A204.1 (cell line): ENCODE measurements at regions not wholly inside any gene's neighbourhood (a gene's known extent, or its start where the extent isn't known, plus 50 kb on each side); places are given as distances from the start of the nearest gene placed in this dataset.
"Not testable (repeated sequence)": the region's sequence is repeated elsewhere in the genome, so short reads cannot be mapped to it uniquely, and the experiment has no call there.

ENCODE experiments used
- FAIRE-seq: peaks from 2 replicates; lab custom pipeline; 2012; peaks lifted over from hg19 to GRCh38; lab: Jason Lieb, UNC

DNA sequence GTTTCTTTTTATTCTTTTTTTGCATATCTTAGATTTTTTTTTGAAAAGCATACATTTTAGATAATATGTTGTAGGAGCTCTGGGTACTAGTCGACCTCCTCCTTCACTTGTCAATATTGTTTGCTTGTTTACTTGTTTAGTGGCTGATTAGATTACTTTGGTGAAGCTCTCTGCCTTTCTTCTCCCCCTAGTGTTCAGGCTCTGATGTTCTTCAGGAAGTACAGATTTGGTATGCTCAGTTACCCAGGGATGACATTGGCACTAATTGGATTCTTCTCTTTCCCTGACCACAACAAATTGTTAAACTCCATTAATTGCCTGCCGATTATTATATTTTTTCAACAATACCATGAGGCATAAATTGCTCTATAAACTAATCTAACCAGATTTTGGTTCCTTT is 491.2 kb downstream of the SUCLG1 start:
- FAIRE-seq = no peak

DNA sequence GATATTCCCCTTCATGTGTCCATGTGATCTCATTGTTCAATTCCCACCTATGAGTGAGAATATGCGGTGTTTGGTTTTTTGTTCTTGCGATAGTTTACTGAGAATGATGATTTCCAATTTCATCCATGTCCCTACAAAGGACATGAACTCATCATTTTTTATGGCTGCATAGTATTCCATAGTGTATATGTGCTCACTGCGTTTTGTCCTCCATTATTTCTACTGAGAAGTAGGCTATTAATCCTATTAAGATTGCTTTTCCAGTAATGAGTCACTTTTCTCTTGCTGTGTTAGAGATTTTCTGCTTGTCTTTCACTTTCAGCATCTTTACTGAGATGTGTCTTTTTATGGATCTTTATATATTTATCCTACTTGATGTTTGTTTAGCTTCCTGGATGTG is 492.1 kb downstream of the SUCLG1 start:
- FAIRE-seq = not testable (repeated sequence)

DNA sequence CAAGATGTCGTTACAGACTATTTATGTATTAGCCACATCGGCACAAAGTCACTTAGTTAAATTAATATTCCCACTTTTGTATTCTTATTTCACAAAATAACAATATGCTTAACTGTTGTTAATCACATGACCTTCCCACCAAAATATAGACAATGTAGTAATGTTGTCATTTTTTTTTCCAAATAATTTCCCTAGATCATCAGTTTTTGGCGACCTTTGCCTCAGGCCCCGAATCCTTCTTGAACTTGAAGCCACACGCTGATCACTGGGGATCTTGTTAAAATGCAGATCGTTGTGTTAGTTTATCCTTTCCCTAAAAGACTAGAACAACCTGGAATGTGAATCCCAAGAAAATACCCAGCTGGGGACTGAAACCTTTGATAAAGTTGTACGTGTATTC is 497.6 kb downstream of the SUCLG1 start:
- FAIRE-seq = no peak

DNA sequence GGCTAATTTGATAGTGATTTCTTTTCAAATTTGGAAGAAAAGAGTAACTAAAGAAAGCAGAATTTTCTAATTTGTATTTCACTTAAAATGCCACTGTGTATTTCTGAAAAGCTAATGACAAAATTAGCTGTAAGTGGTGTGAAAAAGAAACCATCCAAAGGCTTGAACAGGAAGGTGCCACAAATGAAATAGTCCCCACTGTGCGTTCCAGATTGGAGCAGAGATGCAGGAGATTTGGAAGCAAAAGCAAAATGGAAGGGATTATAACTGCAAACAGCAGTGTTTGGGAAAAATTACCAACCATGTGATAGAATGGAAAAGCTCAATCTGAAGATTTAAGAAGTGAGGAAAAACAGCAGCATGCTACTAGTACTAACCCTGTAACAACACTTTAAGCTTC is 498.7 kb downstream of the SUCLG1 start:
- no peak for FAIRE-seq

DNA sequence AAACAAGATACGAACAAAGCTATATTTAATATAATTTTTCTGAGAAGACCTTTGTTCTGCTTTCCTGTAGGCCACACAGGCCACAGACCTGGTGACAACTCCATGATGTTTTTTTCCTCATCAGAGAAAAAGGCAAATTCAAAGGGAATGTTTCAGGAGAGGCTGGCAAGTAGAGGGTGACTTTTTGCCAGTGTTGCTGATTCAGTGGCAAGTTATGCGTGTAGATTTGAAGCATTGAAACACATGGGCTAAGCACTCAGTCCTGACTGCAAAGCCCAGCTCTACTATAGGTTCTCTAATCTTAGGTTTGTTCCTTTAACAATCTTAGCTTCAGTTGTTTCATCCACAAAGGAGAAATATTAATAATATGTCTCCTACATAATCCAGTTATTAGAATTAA is 499.8 kb downstream of the SUCLG1 start:
- no peak for FAIRE-seq

DNA sequence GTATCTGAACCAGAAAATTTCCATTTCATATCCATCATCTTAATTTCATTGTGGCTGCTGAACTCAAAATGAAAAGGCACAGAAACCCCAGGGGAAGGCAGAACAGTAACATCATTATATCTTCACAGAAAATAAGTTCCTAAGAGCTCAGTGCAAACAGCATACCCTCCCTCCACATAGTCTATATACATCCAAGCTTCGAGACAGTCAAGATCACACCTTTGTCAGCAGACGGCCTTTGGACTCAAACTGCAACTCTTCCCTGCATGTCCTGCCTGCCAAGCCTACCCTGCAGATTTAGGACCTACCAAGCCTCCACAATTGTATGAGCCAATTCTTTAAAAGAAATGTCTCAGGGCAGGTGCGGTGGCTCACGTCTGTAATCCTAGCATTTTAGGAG is 502.1 kb downstream of the SUCLG1 start:
- no peak for FAIRE-seq

DNA sequence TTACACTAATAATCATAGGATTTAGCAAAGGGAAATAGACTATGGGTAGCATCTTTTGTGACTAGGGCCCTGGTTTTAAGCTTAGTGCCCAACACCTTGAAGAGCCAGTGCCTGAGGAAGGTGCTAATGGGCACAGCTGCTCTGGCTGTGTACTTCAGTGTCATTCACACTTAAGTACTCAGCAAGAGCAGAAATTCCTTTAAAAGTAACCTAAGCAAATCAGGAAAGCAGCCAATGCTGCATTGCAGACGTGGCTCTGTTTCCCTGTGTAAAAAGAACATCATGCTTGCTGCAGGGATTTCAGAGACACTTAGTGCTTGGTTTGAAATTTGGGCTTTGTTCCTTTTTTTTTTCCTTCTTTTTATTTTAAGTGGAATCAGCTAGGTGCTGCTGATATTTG is 505.4 kb downstream of the SUCLG1 start:
- FAIRE-seq = no peak

DNA sequence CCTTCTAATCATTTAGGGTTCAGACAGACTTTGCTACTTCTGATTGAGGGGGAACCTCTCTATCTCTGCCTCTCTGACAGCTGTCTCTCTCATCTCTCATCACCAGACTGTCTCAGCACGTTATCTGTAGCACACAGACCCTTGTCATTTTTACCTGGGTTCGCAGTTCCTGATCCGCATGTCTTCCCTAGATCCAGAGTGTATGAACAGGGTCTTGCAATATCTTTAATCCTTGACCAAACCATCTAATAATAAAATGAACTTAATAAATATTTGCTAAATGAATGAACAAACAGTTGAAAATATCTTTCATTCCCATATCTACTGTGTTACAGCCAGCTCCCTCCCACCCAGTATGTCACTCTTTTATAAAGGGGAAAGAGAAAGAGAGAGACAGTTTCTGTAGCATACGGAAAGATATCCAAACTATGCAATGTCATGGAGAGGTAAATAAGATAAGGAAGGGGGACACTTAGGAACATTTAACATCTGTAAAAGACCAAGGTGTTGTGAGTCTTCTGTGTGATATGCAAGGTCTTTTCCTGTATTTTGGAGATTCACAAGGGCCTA is 507.6 kb downstream of the SUCLG1 start:
- FAIRE-seq = no peak

DNA sequence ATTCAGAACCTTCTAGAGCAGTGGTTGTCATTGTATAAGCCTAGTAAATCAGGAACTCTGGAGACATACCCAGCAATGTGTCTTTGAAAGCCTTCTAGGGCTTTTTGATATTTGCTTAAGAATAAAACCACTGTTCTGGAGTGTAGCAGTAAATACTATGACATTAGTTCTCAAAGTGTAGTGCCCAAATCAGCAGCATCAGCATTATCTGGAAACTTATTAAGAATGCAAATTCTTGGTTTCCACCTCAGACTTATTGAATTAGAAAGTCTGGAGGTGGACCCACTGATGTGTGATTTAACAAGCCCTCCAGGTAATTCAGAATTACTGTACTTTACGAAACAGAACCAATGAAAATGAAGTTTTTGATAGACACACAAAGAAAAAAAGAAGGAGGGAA is 509.7 kb downstream of the SUCLG1 start:
- no peak for FAIRE-seq

DNA sequence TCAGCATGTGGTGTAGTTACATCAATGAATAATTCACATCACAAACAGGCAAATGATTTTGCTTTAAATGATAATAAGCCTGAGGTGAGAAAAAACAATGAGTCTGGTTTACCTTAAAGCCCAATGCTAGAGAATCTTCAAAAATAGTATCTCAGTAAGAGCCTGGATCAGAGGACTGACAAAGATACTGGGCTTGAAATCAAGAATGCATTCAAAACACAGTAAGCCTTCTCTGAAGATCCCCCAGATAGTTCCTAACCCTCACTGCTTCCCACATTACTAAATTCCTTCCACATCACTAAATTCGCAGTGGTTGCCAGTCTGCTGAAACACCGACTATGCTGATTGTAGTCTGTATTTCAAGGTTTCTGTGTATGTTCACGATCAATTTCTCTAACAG is 514.9 kb downstream of the SUCLG1 start:
- no peak for FAIRE-seq

DNA sequence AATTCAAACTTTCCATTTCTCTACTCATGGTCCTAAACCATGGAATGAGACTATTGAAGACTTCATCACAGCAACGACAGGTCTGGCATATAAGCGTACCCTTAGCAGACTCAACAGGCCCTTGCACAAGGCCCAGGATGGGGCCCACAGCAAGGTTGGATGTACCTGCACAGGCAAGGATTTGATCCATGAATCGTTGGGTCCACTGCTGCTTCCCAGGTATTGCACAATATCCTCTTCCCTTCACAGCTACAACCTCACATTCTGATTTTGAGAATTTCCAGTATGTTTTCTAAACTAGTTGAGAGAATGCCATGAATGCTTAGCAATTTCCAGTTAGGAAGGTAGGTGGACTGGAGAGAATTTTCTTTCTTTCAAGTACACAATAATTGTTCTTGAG is 515.8 kb downstream of the SUCLG1 start:
- FAIRE-seq = no peak

DNA sequence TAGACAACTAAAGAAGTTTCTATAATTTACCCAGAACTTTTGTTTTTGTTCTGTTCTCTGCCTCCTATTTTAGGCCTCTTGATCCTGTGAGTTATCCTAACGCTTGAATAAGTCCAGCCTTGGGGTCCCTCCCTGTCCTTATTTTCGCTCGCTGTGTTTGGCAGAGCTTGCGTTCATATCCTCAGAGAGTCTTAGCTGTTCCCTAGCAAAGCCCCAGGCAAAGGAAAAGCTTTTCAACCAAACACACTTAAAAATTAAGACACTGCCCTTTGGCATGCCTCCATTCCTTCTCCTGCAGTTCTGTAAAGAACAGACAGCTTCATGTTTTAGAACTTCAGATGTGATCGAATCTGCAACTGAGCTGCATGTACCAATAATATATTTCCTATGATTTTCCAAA is 517.2 kb downstream of the SUCLG1 start:
- no peak for FAIRE-seq

DNA sequence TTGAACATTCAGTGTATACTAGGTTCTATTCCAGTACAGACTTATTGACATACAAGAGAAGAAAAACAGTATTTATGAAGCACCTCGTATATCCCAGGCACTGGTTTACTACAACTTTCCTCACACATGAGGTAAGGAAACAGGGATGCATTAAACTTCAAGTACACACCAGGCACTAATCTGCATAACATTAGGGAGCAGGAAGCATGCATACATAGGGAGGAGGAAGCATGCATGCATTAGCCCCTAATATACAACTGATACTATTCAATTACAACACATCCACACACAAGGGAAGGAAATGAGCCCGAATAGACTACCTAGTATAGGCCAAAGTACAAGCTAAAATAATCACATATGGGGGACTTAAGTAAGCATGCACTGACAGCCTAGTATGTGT is 525.3 kb downstream of the SUCLG1 start:
- no peak for FAIRE-seq

DNA sequence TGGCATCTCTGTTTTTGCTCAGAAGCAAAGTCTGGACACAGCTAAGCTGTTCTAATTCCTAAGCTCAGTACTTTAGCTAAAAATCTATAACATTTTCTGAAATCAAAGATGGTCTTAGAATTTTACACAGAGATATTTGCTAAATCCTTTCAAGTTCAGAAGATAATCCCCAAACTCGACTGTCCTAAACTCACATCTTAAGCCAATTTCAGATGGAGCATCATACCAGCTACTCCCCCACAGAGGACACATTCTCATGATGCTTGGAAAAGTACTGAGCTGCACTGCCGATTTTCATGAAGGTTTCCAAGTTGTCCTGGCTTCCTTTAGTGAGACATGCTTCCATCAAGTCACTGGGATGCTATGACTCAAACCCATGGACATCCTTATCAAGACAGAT is 535.5 kb downstream of the SUCLG1 start:
- FAIRE-seq = no peak

DNA sequence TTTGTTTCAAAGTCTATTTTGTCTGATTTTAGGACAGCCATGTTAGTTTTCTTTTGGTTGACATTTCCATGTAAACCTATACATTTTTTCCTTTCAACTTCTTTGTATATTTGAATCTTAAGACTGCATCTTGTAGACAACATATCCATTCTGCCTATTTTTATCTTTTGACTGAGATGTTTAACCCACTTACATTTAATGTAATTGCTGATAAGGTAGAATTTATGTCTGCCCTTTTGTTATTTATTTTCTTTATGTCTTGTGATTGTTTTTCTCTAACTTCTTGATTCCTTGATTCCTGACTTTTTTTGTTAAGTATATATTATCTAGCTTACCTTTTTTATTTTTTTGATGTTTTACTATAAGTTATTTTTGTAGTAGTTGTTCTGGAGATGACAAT is 542.5 kb downstream of the SUCLG1 start:
- peak; percentile 35 for FAIRE-seq

DNA sequence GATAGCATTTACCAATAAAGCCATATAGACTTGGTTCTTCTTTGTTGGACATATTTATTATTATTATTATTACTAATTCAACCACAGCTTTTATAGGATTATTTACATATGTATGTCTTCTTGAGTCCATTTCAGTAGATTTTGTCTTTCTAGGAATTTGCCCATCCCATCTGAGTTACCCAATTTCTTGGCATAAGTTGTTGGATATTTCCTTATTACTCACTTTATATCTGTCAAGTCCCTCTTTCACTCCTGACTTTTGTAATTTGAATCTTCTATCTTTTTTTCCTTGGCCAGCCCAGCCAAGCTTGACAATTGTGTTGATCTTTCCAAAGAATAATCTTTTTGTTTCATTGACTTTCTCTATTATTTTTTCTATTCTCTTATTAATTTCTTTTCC is 543.7 kb downstream of the SUCLG1 start:
- FAIRE-seq = no peak

DNA sequence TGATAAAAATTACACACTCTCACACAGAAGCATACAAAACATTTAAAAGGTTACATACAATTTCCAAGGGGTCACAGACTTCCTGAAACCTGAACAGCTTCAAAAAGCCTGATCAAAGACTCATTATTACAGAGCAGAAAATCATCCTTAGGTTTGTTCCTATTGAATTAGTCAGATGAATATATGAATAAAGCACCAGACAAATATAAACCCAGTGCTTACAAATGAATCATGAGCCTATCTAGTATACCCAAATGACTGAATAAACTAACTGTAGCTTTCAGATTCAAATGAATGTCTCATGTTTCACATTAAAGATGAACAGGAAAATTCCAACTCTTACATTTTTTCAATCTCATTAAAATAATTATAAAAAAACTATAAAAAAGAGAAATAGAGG is 550.3 kb downstream of the SUCLG1 start:
- FAIRE-seq = no peak

DNA sequence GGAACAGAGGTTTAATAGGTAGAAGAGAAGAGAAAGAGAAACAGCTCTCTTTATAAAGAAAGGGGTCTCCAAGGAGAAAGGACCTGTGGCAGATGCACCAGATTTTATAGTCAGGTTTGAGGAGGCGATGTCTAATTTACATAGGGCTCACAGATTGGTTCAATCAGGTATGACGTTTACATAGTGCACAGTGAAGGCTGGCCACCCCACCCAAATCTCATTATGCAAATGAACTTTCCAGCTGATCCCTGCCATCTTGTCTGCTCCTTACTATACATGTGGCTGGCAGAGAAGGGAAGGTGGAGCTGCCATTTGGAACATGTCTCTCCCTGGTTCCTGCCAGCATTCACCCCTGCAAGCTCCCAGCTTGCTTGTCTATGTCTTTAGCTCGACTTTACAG is 557.8 kb downstream of the SUCLG1 start:
- no peak for FAIRE-seq

DNA sequence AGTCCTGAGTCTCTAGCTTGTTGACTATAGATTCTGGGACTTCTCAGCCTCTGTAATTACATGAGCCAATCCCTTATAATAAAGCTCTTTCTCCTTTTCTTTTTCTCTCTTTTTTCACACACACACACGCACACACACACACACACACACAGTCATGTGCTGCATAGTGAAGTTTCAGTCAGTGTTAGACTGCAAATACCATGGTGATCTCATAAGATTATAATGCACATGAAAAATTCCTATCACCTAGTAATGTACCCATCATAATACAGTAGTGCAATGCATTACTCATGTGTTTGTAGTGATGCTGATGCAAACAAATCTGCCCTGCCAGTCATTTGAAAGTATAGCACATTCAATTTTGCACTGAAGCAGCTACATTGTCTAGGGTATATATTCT is 558.2 kb downstream of the SUCLG1 start:
- no peak for FAIRE-seq

DNA sequence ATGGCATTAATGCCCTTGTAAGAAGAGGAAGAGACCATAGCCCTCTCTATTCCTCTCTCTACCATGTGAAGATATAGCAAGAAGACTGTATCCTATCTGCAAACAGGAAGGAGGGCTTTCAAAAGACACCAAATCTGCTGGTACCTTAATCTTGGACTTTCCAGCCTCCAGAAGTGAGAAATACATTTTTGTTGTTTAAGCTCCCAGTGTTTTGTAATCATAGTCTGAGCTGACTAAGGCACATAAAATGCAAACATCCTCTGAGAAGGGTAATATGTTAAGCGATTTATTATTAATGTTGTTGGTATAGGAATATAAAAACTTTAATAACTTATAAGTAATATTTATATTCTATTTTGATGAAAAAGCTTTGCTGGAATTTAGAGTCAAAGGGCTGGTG is 559.8 kb downstream of the SUCLG1 start:
- FAIRE-seq = no peak

DNA sequence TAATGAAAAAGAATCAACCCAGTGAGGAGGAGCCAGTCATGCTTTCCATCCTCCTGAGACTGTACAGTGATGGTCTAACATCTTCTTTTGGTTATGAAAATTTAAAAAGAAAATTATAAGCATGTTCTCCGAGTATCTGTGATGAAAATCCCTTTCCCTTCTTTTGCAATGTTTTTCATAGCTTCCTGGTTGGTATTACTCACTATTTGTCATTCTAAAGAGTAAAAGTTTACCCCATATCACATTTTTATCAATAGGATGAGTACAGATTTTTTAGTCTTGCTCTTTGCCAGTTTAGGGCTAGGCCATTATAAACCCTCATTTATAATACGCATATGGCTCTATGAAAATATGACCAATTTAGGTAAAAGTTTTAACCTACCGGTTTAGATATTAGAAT is 564.1 kb downstream of the SUCLG1 start:
- FAIRE-seq = no peak

DNA sequence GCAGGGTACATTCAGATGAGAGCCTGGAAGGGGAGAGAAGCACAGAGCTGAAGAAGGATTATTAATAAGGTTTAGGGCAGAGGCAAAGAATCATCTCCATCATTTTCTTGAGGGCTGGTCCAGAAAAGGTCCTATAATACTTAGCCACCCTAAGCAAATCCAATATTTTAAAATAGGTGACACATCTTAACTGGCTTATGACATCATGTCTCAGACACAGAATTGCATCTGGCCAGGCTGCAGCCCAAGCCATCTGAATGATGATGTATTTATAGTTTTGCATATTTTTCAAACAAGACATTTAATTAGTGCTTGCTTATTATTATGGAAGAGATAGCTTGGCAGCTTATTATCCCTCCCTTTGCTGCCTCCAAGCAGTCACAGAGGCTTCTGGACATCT is 571.3 kb downstream of the SUCLG1 start:
- FAIRE-seq = no peak

DNA sequence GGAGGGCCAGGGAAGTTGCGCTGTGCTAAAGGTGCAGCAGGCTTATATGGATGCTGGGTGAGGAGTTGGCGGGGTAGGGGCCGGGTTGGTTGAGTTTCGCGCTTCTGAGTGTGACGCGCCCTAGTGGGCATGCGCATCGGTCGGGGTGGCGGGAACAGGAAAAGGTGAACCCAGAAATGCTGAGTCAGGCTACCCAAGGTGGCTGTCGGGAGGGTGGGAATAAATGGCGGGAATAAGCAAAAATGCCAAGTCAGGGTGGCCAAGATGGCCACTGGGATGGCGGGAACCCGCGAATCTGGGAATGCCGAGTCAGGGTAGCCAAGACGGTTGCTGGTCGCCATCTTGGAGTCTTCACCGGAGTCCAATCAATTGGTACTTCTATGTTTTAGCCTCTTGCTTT is 580.0 kb downstream of the SUCLG1 start:
- no peak for FAIRE-seq

DNA sequence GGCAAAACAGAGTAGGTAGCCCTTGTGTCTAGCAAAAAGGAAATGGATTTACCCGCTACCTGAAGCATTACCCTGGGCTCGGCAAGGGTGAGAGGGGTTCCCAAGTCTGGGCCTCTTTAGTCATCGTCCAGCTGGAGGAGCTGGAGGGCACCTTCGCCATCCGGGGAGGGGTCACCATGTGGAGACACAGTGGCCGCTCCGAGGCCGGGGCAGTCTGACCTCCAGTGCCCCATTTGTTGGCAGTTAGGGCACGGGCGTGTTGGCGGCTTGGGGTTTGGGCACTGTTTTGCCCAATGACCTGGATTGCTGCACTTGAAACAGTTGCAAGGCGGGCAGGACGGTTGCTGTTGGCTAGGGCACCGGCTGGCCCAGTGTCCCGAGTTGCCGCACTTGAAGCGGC is 581.8 kb downstream of the SUCLG1 start:
- not testable (repeated sequence) for FAIRE-seq

DNA sequence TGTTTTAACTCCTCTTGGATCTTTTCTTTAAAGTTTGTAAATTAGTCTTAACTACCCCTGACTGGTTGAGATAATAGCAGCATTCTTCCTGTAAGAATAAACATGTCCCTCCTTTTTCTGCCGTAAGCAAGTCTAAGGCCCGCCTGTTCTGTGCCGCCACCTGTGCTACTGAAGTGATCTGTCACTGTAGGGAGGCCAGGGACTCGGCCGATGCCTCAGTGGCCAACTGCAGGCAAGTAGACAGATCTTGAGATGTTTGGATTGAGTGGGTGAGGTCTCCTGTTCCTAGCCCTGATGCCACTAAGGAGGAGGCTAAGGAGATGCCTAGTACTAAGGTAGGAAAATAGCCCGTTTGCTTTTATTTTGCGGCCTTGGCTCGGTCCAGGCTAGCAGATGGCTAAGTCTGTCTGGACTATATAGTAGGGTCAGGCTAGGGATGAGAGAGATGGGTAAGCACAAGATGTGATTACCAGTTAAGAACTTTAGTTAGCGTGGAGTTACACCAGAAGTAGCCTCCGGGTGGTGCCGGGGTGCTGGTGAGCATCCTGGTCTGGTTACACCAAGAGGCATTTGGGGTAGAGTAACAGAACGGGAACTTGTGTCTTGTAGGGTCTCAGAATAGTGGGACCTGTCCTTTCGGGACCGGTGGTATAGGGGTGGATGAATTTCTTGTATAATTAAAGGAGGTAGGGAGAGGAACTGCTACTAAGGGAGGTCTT is 584.2 kb downstream of the SUCLG1 start:
- no peak for FAIRE-seq
